ENCODE measurements at regions not wholly inside any gene's neighbourhood (a gene's known extent, or its start where the extent isn't known, plus 50 kb on each side); places are given as distances from the start of the nearest gene placed in this dataset.
"Not testable (repeated sequence)": the region's sequence is repeated elsewhere in the genome, so short reads cannot be mapped to it uniquely, and the experiment has no call there.

DNA sequence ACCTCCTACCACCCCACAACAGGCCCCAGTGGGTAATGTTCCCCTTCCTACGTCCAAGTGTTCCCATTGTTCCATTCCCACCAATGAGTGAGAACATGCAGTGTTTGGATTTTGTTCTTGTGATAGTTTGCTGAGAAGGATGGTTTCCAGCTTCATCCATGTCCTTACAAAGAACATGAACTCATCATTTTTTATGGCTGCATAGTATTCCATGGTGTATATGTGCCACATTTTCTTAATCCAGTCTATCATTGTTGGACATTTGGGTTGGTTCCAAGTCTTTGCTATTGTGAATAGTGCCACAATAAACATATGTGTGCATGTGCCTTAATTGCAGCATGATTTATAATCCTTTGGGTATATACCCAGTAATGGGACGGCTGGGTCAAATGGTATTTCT, 81.6 kb downstream of the P2RY10 start:
- ATAC-seq; intact Hi-C loops (cut with DNase I); H3K9me3 ChIP-seq: not testable (repeated sequence)

DNA sequence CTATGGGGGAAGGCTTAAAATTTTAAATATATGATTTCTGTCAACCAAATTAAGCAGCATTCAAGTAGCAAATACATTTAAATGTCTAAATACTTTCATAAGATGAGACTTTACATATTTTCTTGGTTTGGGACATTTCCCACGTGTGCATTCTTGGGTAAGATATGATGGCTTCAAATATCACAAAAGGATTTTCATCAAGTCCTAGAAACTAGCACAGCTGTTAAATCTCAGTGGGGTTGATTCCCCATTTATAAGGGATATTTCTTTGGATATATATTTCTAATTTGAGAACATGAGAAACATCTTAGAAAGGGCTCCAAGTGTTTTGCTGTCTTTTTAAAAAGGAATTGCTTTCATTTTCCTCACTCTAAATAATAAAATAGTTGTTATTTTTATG, 90.2 kb downstream of the P2RY10 start:
- no peak for DNase-seq
- Histone ChIP-seq H3K4me1 (no peaks in the 10 kb centered on the region), H3K4me3 (no peak overlapping the region), H3K36me3 (no peaks in the 10 kb centered on the region), H3K9me3 (no peaks in the 10 kb centered on the region), H3K27me3 (ENCODE audit: low read depth) (no peaks in the 10 kb centered on the region), H3K27ac (no peak overlapping the region)
- TF ChIP-seq, protein P1, sequence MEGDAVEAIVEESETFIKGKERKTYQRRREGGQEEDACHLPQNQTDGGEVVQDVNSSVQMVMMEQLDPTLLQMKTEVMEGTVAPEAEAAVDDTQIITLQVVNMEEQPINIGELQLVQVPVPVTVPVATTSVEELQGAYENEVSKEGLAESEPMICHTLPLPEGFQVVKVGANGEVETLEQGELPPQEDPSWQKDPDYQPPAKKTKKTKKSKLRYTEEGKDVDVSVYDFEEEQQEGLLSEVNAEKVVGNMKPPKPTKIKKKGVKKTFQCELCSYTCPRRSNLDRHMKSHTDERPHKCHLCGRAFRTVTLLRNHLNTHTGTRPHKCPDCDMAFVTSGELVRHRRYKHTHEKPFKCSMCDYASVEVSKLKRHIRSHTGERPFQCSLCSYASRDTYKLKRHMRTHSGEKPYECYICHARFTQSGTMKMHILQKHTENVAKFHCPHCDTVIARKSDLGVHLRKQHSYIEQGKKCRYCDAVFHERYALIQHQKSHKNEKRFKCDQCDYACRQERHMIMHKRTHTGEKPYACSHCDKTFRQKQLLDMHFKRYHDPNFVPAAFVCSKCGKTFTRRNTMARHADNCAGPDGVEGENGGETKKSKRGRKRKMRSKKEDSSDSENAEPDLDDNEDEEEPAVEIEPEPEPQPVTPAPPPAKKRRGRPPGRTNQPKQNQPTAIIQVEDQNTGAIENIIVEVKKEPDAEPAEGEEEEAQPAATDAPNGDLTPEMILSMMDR (IDR thresholded peaks at IDR 0.05), result no peak
- intact Hi-C loops (cut with DNase I), result no loop called here
- no peak for ATAC-seq

More for the DNA sequence above, 81.6 kb downstream of the P2RY10 start:
- H3K4me1 ChIP-seq; H3K36me3 ChIP-seq; H3K27ac ChIP-seq; DNase-seq; H3K27me3 ChIP-seq (ENCODE audit: low read depth); H3K4me3 ChIP-seq: not testable (repeated sequence)

DNA sequence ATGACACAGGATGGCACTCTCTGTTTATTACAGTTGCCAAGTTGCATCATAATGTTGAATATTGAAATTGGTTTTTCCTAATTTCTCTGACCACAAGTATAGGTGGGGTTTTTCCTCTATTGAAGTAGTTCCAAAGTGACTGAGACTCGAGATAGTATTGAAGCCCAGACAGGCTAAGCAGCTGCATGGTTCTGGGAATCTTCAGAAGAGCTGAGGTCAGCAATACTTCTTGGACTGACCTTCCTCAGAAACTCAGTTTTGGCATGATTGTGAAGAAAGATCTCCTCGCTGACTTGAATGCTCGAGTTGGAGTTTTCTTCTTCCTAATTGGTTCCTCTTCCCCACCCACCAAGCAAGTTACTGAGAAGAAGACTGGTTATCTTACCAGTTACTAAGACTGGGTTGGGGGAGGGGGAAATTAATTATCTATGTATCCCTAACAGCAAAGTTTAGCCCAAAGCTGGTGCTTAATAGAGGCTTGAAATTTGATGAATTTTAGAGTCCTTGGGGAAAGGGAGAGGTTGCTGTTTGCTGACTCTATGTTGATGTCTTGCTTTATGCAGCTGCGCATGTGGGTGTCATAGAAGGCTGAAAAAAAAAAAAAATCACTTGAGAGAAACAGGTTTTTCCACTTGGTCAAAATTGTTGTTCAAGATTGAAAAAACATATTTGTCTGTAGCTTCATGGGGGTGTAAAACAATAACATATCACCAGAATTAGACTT, 91.1 kb downstream of the P2RY10 start:
- Histone ChIP-seq H3K4me3 (no peak overlapping the region), H3K27me3 (ENCODE audit: low read depth) (no peaks in the 10 kb centered on the region), H3K9me3 (no peaks in the 10 kb centered on the region), H3K27ac (no peak overlapping the region), H3K36me3 (no peaks in the 10 kb centered on the region), H3K4me1 (no peaks in the 10 kb centered on the region)
- TF ChIP-seq, protein P1 (IDR thresholded peaks at IDR 0.05), result no peak
- intact Hi-C loops (cut with DNase I), result no loop called here
- ATAC-seq (no peak), DNase-seq (no peak)

DNA sequence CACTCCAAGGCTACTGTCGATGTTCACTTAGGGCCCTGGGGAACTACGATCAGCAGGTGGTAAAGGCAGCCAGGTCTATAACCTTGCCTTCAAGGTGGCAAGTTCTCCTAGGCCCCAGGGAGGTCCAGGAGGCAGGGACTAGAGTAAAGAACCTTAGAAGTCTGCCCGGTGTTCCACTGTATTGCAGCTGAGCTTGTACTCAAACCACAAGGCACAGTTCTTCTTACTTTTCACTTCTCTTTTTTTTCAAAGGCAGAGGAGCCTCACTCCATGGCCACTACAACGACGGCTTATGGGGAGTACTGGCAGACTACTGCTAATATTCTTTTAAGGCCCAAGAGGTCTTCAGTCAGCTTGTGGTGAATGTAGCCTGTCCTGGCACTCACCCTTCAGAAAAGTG, 78.8 kb upstream of the GPR174 start:
- Histone ChIP-seq H3K36me3 (no peaks in the 10 kb centered on the region), H3K4me3 (no peak overlapping the region), H3K27me3 (ENCODE audit: low read depth) (no peaks in the 10 kb centered on the region), H3K9me3 (no peaks in the 10 kb centered on the region), H3K4me1 (no peaks in the 10 kb centered on the region), H3K27ac (no peak overlapping the region)
- intact Hi-C loops (cut with DNase I), result no loop called here
- ATAC-seq (no peak), DNase-seq (no peak)
- TF ChIP-seq, protein P1 (IDR thresholded peaks at IDR 0.05), result no peak

DNA sequence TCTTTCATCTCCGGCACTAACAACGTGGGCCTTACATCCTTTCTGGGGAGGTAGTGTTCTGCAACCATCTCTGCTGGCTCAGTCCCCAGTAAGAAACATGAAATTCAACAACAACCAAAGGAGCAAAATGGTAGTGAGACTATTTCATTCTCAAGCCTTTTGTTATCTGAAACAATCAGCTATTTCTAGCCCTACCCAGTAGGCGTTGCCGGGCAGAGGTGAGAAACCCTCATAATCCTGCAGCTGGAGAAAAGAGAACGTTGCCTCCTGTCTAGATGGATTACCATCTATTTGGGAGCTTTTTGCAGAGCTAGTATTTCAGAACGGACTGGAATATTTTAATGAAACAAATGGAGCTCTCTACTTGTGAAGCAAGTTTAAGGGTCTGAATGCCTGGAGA, 66.4 kb upstream of the GPR174 start:
- H3K27me3 ChIP-seq (ENCODE audit: low read depth), result no peaks in the 10 kb centered on the region
- TF ChIP-seq, protein P1 (IDR thresholded peaks at IDR 0.05), result no peak
- no peaks in the 10 kb centered on the region for H3K4me1 ChIP-seq
- no peak overlapping the region for H3K4me3 ChIP-seq
- intact Hi-C loops (cut with DNase I), result no loop called here
- no peaks in the 10 kb centered on the region for H3K36me3 ChIP-seq
- no peak for DNase-seq
- H3K9me3 ChIP-seq, result no peaks in the 10 kb centered on the region
- no peak overlapping the region for H3K27ac ChIP-seq
- ATAC-seq, result no peak

DNA sequence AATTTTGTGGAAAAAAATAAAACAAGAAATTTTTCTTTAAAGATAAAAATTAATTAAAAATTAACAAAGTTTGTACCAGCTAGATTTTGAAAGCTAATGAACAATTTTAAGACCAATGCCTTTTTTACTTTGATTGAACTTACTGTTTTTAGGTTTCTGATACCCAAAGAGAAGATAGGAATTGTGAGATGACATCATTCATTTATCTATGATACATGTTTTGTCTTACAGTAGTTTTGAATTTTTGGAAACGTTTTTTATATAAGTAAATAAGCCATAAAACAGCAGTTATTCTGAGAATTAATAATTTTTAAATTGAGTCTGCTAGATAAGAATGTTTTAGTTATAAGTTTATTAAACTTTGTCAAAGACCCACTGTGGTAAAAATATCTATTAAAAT, 65.0 kb upstream of the GPR174 start:
- no peaks in the 10 kb centered on the region for H3K4me1 ChIP-seq
- H3K36me3 ChIP-seq, result no peaks in the 10 kb centered on the region
- TF ChIP-seq, protein P1 (IDR thresholded peaks at IDR 0.05), result no peak
- ATAC-seq (no peak), DNase-seq (no peak)
- H3K4me3 ChIP-seq, result no peak overlapping the region
- intact Hi-C loops (cut with DNase I), result no loop called here
- no peaks in the 10 kb centered on the region for H3K9me3 ChIP-seq
- no peaks in the 10 kb centered on the region for H3K27me3 ChIP-seq (ENCODE audit: low read depth)
- no peak overlapping the region for H3K27ac ChIP-seq

All from lower lobe of right lung (tissue), 2 donors.